GM18907 (cell line): ENCODE measurements at regions not wholly inside any gene's neighbourhood (a gene's known extent, or its start where the extent isn't known, plus 50 kb on each side); places are given as distances from the start of the nearest gene placed in this dataset.

Experiments
- ATAC-seq: cut with Tn5 transposase; IDR thresholded peaks from one replicate; pipeline ENCODE4 v1.9.1; 2021; ENCODE audit warnings: mild to moderate bottlenecking, moderate library complexity; ENCODE audit not compliant: unreplicated experiment

DNA sequence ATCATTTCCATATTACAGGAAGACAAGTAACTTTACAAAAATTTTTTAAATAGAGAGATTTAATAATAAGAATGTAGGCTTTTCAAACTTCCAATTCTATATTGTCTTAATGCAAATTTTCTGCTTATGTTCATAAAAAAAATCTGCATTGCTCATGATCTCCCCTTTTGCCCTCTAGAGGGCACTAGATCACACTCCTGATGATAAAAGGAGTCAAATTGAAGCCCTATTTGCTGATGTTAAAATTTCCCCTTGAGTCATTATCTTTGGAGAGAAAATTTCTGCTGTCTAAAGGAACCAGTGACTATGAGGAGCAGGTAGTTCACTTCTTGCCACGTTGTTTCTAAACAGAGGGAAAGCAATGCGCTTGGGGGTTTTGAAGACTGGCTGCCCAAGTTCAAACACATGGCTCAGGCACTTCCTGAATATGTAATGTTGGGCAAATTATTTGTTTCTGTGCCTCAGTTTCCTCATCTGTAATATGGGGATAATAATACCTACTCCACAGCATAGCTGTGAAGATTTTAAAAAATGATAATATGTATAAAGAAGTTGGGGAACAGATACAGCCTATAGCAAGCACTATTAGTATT is 874.2 kb downstream of the TFAP2A start:
- ATAC-seq, result peak; percentile 75

DNA sequence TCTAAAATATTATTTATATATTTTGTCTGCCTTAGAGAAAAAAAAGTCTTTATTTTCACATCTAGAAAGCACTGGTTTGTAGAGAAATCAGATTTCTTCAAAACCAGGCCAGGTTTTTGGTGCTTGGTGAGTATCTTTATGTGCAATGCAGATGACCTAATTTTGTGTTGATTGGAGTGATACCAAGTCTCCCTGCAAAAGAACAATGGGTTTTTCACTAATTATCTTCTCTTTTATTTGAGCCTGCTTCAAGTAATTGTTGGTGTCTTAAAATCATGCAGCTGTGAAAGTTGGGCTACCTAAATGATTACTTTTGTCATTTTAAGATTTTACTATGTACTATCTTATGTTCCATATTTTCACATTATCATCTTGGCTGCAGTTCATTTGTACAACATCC is 874.7 kb downstream of the TFAP2A start:
- no peak for ATAC-seq

DNA sequence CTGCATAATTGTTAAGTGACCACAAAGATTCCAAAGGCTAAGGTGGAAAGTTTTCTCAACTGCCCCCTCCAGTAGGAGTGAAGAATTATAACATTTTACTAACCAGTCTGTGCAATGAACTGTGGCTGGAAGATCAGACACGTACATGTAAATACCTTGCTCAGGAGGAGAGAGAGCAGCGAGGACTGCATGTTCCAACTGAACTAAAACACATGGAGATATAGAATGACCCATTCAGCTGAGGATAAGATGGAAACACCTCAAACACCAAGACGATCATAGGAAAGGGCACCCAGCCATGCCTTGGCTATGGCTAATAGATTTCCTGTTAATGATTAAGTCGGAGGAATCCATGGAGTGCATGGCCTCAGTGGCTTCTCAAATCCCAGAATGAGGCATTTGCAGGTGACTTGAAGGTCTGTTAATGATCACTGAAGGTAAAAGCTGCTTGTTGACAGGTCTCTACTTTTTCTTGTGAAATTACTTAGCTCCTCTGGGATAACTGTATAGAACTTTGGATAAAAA is 875.6 kb downstream of the TFAP2A start:
- no peak for ATAC-seq

DNA sequence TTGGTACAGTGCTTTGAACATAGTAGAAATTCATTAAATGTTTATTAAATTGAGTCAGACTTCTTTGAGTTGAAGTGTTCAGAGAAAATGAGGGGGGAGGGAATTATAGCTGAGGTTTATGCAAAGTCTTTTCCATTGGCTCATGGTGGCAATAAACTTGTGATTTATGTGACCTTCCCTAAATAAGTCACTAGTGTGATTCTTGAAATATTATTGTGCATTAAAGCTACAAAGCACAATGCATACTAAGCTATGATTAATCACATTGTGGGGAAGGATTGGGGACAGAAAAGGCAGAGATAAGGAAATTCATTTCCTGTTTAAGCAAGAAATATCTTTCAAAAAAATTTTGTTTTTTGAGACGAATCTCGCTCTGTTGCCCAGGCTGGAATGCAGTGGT is 877.5 kb downstream of the TFAP2A start:
- ATAC-seq, result no peak

DNA sequence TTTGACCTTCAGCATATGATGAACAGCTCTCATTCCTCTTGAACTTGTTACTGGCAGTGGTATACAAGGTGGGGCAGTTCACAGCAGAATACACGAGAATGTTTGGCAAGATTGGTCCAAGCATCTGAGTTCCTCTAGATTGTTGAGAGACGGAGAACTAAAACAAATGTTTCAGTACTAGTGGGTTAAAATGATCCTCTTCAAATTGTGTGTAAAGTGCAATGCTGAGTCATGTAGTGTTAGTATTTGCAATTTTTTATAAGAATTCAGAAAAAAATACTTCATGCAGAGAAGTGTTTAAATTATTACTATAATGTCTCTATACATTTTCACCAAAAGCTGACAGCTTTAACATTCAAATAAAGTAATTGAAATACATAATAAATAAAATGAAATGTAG is 879.8 kb downstream of the TFAP2A start:
- ATAC-seq, result no peak

DNA sequence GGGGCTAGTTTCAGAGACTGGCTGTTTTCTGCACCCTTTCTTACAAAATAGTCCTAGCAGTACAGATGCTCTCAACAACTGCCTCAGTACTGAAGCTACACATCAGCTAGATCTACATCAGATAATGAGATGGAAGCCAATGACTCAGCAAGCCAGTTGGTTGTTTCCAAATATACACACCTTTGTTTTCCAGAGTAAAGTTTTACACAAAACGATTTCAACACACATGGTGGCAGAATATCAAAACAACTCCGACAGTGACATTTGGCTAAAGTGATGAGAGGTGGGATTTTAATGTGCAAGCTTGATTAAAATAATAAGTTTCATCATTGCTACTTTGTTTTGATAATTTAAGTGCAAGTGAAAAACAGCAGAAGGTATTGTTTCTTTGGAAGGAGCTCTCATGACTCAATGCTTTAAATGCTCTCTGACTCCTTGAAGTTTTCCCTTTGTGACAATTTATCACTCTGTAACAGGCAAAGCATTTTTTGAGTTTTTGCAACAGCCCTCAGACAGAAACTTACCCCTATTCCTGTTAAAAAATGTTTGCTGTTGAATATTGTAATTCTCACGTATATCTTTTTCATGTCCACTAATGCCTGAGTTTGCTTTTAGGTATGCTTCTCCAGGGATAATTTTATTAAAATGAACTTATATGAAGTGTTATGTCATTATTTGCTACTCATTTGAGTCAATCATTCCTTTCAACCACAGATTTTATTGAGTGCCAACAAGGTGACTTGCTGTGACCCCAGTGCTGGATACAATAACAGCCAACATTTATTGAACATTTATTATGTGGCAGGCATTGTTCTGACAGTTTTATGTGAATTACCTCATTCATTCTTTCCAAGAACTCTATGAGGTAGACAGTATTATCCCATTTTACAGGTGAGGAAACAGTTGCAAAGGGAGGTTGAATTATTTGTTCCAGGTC is 882.0 kb downstream of the TFAP2A start:
- no peak for ATAC-seq

DNA sequence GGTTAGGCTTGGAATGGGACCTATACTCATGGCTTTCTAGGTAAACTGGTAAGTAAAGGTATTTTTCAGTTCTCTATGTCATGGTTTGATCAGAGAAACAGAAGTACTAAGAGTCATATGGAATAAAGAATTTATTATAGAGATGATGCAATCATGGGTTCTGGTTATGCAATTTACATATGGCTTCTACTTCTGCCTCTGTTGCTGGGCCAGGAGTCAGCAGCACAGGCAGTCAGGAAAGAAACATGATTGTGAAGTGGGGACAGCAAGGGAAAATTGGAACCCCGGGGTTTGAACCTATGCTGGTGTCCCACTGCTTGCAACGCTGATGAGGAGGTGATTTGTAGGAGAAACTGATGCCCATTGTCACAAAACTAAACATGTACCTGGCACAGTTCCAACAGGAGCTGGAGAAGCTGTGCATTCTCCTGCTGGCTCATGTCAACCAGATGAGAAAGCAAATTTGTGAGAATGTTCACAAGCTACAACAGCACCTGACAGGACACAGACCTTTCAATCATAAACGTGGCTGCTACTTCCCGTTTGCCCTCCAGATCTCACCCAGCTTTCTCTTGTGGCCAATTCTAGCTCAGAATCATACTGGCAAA is 887.1 kb downstream of the TFAP2A start:
- ATAC-seq, result no peak

DNA sequence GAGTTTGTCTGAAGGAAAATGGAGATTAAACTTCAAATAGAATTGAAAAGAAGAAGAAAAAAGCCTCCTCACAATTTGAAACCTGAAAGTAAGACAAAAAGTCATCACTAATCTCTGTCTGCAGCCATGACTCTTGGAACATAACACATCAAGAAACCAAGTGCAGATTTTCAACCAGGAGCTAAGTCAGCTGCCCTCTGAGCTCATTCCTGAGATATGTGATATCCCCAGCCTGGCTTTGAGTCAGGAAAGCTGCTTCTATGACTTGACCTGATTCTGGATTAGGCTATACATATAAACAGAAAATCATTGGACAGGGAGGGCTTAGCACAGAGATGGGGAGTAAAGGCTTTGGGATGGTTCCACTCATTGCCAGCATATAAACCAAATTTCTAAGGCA is 891.4 kb downstream of the TFAP2A start:
- no peak for ATAC-seq

DNA sequence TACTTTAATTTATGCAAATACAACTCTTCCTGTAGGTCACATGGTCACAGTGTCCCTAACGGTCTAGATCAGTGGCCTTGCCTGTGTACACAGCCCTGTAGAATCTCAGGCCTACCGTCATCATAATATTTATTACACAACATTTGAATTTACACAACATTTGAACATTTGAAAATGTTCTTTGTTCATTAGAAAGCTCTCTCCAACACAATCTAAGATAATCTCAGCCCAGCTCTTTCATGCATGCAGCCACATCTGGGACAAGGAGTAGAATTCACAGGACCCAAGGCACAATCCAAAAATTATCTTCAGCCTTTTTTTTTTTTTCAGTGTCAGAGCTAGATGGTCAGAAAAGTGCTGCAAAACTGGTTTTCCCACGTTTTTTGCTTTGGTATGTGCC is 892.8 kb downstream of the TFAP2A start:
- ATAC-seq, result no peak

DNA sequence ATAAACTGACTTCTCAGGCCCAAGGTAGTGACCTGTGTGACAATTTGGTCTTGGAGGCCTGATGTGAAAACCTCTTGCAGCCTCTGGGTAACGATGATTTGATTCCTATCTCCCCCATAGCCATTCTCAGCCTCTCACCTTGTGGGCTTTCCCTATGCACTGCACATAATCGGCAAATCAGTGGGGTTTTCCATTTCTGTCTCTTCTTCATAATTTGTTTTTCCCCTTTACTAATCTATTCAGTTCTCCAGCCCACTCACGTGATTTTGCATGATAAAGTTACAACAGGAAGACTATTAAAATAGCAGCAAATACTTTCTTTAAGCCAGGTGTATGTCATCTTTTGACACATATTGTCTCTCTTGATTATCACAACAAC is 893.7 kb downstream of the TFAP2A start:
- no peak for ATAC-seq

DNA sequence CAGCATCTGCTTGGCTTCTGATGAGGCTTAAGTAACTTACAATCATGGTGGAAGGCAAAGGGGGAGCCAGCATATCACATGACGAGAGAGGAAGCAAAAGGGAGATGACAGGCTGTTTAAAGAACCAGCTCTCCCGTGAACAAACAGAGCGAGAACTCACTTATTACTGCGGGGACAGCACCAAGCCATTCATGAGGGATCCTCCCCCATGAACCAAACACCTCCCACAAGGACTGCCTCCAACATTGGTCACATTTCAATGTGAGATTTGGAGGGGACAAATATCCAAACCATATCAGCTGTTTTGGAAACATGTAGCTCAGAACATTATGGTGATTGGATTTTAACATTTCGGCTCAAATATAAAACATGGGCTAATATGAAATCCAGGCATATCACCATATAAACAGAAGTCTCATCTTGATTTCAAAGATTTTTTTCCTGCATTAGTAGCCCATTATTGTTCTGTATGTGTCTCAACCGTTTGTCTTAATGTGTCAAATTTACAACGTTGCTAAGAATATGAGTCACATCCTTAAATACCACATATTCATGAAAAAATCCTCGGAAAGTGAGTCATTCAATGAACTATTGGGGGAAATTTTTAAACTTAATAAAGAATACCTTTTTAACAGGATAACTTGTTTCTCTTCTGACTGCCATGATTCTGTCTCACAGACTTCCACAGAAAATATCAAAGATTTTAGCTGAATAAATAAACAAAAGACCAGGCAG is 894.3 kb downstream of the TFAP2A start:
- ATAC-seq, result peak; percentile 49

DNA sequence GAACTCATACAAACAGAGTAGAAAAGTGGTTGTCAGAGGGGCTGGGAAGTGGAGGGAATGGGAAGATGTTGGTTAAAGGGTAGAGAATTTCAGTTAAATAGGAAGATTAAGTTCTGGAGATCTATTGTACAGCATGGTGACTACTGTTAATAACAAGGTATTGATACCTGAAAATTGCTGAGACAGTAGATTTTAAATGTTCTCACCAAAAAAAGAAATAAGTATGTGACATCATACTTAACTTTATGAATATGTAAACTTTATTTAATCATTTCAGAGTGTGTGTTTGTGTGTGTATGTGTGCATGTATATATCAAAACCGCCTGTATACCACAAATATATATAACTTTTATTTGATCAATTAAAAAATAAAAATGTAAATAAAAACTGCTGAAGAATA is 896.4 kb downstream of the TFAP2A start:
- ATAC-seq, result no peak

DNA sequence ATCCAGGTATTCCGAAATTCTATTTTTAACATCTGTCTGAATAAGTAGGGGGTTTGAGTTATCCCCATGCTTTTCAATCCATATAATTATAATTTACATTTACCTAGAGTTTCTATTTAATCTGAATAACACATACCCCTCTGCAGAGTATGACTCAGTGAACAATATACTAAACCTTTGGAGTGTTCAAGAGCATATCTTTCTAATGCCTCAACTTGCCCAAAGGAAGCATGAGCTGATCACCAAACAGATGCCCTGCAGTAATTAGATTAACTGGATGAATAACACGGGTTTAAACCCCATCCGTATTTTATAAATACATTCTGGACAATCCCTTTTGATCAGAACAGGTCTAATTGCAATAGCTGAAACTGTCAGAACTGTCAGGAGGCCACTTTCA is 897.1 kb downstream of the TFAP2A start:
- ATAC-seq, result no peak

DNA sequence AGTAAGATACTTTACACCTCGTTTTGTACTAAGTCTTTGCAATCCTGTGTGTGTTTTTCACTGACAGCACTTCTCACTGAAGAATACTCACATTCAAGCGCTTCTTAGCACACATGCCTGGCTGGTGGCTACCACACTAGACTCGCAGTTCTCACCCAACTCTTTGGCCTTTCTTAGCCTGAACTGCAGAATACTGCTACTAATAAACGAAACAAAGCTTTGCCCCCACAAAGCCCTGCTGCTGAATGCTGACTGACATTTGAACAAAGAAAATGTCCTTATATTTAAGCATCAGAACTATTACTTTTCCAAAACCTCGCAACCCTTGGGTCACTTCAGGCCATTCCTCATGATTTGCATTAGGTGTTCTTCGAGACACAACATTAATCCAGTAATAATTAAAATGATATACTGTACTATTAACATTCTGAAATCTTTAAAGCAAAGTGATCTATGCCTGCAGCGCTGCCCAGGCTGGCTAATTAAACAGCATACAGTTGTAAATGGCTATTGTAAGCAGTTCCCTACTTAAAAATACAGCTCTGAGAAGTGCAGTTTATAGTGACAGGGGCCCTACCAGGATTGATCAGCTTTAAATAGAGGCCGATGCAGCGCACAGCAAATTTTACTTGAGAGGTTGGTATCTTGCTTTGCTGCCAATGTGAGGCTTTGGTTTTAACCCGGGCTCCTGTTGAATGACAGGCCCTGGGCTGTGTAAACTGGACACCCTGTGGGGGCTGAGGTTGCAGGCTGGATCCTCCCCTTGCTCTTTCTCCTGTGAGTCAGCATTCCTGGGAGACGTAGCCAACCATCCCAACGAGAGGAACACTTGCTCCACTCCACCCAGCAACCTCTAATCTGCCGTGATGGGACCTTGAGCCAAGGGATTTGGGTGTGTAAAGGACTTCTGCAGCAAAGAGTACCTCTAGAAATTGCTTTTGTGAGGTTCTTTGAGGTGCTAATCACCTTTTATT is 899.0 kb downstream of the TFAP2A start:
- no peak for ATAC-seq

DNA sequence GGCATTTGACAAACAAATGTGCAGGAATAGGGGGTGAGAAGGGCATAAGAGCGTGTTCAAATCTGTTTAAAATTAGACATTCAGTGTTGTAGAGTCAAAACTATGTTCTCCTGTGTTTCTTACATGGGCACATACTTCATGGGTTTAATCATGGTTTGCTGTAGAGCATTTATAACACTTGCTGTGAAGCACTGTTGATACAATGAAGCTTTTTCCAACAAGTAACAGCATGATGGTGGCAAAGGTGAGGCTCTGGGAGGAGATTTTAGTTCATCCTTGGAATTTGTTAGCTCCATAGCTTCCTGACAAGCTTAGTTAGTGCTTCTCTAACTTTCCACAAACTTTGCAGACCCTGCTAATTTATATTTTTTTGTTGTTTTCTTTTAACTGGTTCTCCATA is 900.7 kb downstream of the TFAP2A start:
- ATAC-seq, result no peak

DNA sequence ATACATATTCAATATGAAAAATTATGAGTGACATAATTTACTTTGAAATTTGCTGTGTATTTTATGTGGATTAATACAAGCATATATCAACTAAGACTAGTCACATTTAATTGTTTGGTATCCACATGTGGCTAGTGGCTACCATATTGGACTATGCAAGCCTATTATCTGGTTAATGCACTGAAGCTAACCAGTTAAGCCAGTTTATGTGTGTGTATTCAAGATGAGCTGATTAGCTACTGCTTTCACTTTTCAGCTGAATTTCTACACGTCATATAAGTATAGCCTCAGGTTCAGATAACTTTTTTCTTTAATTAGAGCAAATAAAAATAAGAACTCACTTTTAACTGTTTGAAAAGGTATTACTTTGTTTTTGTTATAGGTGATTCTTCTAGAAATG is 903.7 kb downstream of the TFAP2A start:
- no peak for ATAC-seq

DNA sequence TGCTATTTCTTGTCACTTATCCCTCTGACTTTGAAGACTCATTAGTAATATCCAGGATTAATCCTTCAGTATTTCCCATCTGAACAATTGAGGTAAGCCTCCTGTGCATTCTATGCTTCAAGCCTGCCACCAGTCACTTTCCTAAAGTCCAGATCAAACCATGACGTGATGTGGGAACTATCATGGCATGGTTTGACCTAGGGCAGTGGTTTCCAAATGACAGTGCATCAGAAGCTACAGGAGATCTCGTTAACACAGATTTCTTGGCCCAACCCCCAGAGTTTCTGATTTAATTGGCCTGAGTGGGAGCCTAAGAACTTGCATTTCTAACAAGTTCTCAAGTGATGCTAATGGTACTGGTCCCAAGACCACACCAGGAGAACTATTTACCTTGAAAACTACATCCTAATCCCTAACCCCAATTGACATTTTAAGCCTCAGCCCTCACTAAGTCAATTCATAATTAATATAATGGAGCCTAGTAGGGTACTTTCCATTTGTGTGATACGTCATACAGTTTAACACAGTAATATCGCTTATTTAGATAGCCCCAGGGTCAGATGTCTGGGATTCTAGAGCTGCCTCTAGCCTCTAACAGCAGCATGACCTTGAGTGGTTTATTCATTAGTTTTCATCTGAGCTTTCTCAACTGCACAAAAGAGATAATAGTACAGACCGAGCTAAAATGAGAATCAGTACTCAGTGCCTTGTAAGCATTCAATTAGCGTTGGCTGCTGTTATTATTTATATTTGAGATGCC is 907.6 kb downstream of the TFAP2A start:
- no peak for ATAC-seq

DNA sequence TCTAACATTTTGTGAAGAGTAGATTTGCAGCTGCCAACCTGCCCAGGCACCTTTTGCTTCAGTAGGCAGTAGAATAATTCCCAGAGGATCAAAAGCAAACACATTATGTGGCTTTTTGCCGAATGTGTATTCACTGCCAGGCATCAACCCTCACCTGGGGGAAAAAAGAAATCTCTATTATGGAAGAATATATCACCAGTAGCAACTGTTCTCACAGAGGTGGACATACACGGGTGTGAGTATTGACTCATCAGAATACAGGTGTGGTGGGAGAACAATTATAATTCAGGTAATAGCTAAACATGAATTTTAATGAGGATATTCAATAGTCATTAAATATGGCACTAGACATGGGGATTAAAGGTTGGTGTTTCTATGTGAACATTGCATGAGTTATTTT is 910.7 kb downstream of the TFAP2A start:
- no peak for ATAC-seq

DNA sequence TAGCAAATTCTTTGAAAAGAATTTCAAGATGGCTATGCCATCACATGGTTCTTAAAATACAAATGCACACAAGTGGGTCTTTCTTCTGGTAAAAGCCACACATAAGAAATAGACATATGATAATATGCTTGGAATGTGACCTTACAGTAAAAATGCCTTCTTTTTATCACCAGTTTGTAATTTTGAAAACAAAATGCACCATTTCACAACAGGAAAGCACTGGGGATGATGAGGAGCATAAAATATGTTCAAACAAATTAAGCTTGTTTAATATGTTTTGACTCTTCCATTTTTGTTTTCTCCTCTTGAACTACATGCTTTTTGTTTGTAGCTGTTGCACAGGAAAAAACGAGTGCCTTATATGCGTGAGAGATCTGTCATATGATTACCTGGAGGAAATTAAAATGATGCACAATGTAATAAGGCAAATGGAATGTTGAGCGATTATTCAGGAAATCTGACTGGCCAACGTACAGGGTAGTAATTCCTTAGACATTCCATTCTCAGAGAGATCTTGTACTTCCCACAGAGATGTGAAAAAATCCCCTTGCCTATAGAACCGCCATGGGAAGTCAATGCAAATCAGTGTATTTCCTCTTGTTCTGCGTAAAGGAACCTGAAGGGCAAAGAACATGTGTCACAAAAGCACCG is 911.6 kb downstream of the TFAP2A start:
- no peak for ATAC-seq
